Breast epithelium (tissue), 3 donors: ENCODE measurements at regions not wholly inside any gene's neighbourhood (a gene's known extent, or its start where the extent isn't known, plus 50 kb on each side); places are given as distances from the start of the nearest gene placed in this dataset.

Experiments used
- CTCF ChIP-seq, 3 donors: fragments of 450-650 bp; IDR thresholded peaks; one replicate each; pipeline ENCODE4 v1.5.1; 2016 to 2017; ENCODE audit warnings: antibody characterized with exemption in 3 of 3, mild to moderate bottlenecking in 3 of 3, moderate library complexity in 3 of 3
- POLR2A ChIP-seq: fragments of 450-650 bp; IDR thresholded peaks from one replicate; pipeline ENCODE4 v1.6.1; 2016; ENCODE audit warnings: antibody characterized with exemption, mild to moderate bottlenecking, moderate library complexity
- POLR2AphosphoS5 ChIP-seq, 3 donors: sonication (generic); formaldehyde crosslinking; IDR thresholded peaks; one replicate each; pipeline ENCODE4 v1.6.1; 2017; ENCODE audit warnings: antibody characterized with exemption in 3 of 3

DNA sequence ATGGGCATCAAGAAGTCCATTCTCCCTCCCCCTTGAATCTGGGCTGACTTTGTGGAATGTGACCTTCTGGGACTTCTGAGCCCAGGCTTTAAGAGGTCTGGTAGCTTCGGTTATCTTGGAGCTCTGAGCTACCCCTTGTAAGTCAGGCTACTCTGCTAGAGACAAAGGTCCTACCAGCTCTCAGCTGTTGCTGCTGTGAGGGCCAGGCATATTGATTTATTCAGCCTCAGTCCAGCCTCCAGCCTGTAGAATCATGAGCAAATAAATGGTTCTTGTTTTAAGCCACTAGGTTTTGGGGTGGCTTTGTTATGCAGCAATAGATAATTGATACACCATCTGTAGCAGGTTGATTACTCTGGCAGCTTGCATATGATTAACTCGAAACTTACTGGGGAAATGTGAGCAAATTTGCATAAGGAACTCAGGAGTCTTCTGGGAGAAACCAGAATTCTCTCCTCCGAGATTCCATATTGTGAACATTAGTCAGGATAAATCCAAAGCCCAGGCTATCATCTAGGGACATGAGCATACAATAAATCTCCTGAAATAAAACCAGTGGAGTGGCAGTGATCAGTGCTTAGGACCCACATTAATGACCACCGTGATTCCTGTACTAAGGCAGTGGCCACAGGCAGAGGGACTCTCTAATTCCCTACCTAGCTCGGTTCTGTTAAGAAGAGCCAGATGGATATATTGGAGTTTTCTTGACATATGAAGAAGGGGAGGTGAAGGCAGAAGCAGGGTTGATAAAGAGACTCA, 336.1 kb downstream of the CDC5L start:
- TF ChIP-seq CTCF (IDR thresholded peaks at IDR 0.05) (no peak), POLR2AphosphoS5 (IDR thresholded peaks at IDR 0.05) (no peak), POLR2A (no peak)
